H1 (cell line): ENCODE measurements at regions not wholly inside any gene's neighbourhood (a gene's known extent, or its start where the extent isn't known, plus 50 kb on each side); places are given as distances from the start of the nearest gene placed in this dataset.

Experiments
- CTCF ChIA-PET: fragments of 300-600 bp; sonication (Branson Sonifier 250); formaldehyde crosslinking; loops from one replicate; lab custom pipeline; 2021; ENCODE audit not compliant: partially characterized antibody; lab: Charles Lee
- POLR2A ChIA-PET: fragments of 300-600 bp; sonication (Branson Sonifier 250); formaldehyde crosslinking; loops from one replicate; lab custom pipeline; 2021; ENCODE audit warnings: inconsistent platforms; ENCODE audit not compliant: partially characterized antibody; lab: Charles Lee
- DNase-seq, 2 experiments: peaks; one replicate each; pipeline versions ENCODE4 v3.0.0 to v3.0.0-alpha.2; 2010 to 2022; ENCODE audit warnings: low spot score in 2 of 2, low read depth in 1 of 2, mixed read lengths in 1 of 2
- FAIRE-seq: peaks from 2 replicates; lab custom pipeline; 2011; peaks lifted over from hg19 to GRCh38; lab: Jason Lieb, UNC
- H2AFZ ChIP-seq: 2 replicates; pipeline ENCODE4 v1.8.1; 2012; ENCODE audit warnings: low read length, inconsistent platforms
- H2AK5ac ChIP-seq: 2 replicates; pipeline ENCODE4 v1.6.1; 2013; ENCODE audit warnings: low read depth, low read length
- H2BK120ac ChIP-seq: replicated peaks from 2 replicates; pipeline ENCODE3; 2013; ENCODE audit warnings: low read depth, low read length, inconsistent platforms
- H2BK12ac ChIP-seq: 2 replicates; pipeline ENCODE4 v1.6.1; 2013; ENCODE audit warnings: low read depth, low read length
- H2BK15ac ChIP-seq: 2 replicates; pipeline ENCODE4 v1.6.1; 2013; ENCODE audit warnings: low read length
- H2BK20ac ChIP-seq: 2 replicates; pipeline ENCODE4 v1.6.1; 2013; ENCODE audit warnings: low read length
- H2BK5ac ChIP-seq: 2 replicates; pipeline ENCODE4 v1.6.1; 2013; ENCODE audit warnings: low read depth, low read length
- H3K14ac ChIP-seq: 2 replicates; pipeline ENCODE4 v1.6.1; 2013; ENCODE audit warnings: inconsistent platforms; ENCODE audit not compliant: insufficient read length
- H3K18ac ChIP-seq: 2 replicates; pipeline ENCODE4 v1.6.1; 2013; ENCODE audit warnings: low read length; ENCODE audit errors: extremely low read depth
- H3K23ac ChIP-seq: 2 replicates; pipeline ENCODE4 v1.6.1; 2013; ENCODE audit warnings: inconsistent platforms; ENCODE audit not compliant: insufficient read length
- H3K23me2 ChIP-seq: 2 replicates; pipeline ENCODE4 v1.6.1; 2013; ENCODE audit warnings: low read depth, low read length
- H3K27ac ChIP-seq: 2 replicates; pipeline ENCODE4 v1.6.1; 2011; ENCODE audit warnings: low read depth, low read length, inconsistent platforms
- H3K27me3 ChIP-seq, 4 experiments: replicated peaks in 1 of 4; 1 replicate in 1 of 4; 2 replicates in 3 of 4; pipeline versions ENCODE4 v1.6.1 to v1.8.1; 2011 to 2013; ENCODE audit warnings: low read length in 3 of 4, mild to moderate bottlenecking in 3 of 4, inconsistent platforms in 2 of 4, mixed read lengths in 2 of 4, moderate library complexity in 1 of 4; ENCODE audit not compliant: control insufficient read depth in 3 of 4, insufficient read depth in 3 of 4; ENCODE audit errors: extremely low read depth in 1 of 4
- H3K36me3 ChIP-seq, 4 experiments: 2 replicates each; pipeline versions ENCODE4 v1.6.1 to v1.8.1; 2011 to 2013; ENCODE audit warnings: mild to moderate bottlenecking in 4 of 4, low read length in 3 of 4, moderate library complexity in 2 of 4, control low read depth in 1 of 4, inconsistent platforms in 1 of 4; ENCODE audit not compliant: insufficient read depth in 4 of 4, control insufficient read depth in 2 of 4
- H3K4ac ChIP-seq: replicated peaks from 2 replicates; pipeline ENCODE3; 2013; ENCODE audit warnings: low read length, low read depth, mixed read lengths, inconsistent platforms; ENCODE audit not compliant: insufficient read length
- H3K4me1 ChIP-seq, 4 experiments: replicated peaks in 1 of 4; 1 replicate in 1 of 4; 2 replicates in 3 of 4; pipeline versions ENCODE4 v1.6.1 to v1.8.1; 2011 to 2013; ENCODE audit warnings: low read length in 3 of 4, inconsistent platforms in 2 of 4, mixed read lengths in 1 of 4; ENCODE audit not compliant: insufficient read depth in 4 of 4, control insufficient read depth in 3 of 4
- H3K4me2 ChIP-seq, 2 experiments: 2 replicates each; pipeline versions ENCODE4 v1.6.1 to v1.8.1; 2011 to 2013; ENCODE audit warnings: low read depth in 2 of 2, low read length in 2 of 2, control low read depth in 1 of 2, inconsistent platforms in 1 of 2, mild to moderate bottlenecking in 1 of 2; ENCODE audit not compliant: insufficient read depth in 1 of 2
- H3K4me3 ChIP-seq, 4 experiments: fragments of 200-600, 300-600 bp in 1 of 4; sonication (generic), shearing (Covaris generic), sonication (Bioruptor Twin) in 1 of 4; 2 replicates each; pipeline versions ENCODE4 v1.5.1 to v1.8.1; 2011 to 2016; ENCODE audit warnings: low read length in 4 of 4, low read depth in 3 of 4, control low read depth in 2 of 4, inconsistent platforms in 2 of 4, mild to moderate bottlenecking in 2 of 4, mixed read lengths in 1 of 4, moderate library complexity in 1 of 4; ENCODE audit not compliant: insufficient read depth in 2 of 4; ENCODE audit errors: extremely low read depth in 1 of 4
- H3K56ac ChIP-seq: replicated peaks from 2 replicates; pipeline ENCODE3; 2013; ENCODE audit warnings: low read depth, mild to moderate bottlenecking, mixed read lengths, low read length, inconsistent platforms; ENCODE audit not compliant: insufficient read length
- H3K79me1 ChIP-seq: 2 replicates; pipeline ENCODE4 v1.6.1; 2013; ENCODE audit warnings: low read depth, low read length, control low read depth
- H3K79me2 ChIP-seq, 2 experiments: 2 replicates each; pipeline versions ENCODE4 v1.6.1 to v1.8.1; 2012 to 2013; ENCODE audit warnings: low read length in 2 of 2, mild to moderate bottlenecking in 2 of 2, inconsistent platforms in 1 of 2; ENCODE audit not compliant: insufficient read depth in 2 of 2, control insufficient read depth in 1 of 2
- H3K9ac ChIP-seq, 4 experiments: replicated peaks in 1 of 4; 1 replicate in 1 of 4; 2 replicates in 3 of 4; pipeline versions ENCODE4 v1.6.1 to v1.8.1; 2011 to 2013; ENCODE audit warnings: low read depth in 3 of 4, low read length in 3 of 4, control low read depth in 2 of 4, mild to moderate bottlenecking in 2 of 4, moderate library complexity in 2 of 4, inconsistent platforms in 1 of 4; ENCODE audit errors: extremely low read depth in 1 of 4
- H3K9me3 ChIP-seq, 2 experiments: 2 replicates each; pipeline versions ENCODE4 v1.6.1 to v1.8.1; 2012 to 2013; ENCODE audit warnings: mild to moderate bottlenecking in 2 of 2, moderate library complexity in 2 of 2, control low read depth in 1 of 2, inconsistent platforms in 1 of 2, low read depth in 1 of 2, low read length in 1 of 2, mixed read lengths in 1 of 2; ENCODE audit not compliant: insufficient read depth in 2 of 2
- H4K20me1 ChIP-seq, 2 experiments: replicated peaks in 1 of 2; 2 replicates each; pipeline versions ENCODE3 to v1.8.1; 2011 to 2013; ENCODE audit warnings: inconsistent platforms in 2 of 2, low read length in 2 of 2, mild to moderate bottlenecking in 1 of 2; ENCODE audit not compliant: insufficient read depth in 2 of 2, control insufficient read depth in 1 of 2
- H4K5ac ChIP-seq: 2 replicates; pipeline ENCODE4 v1.6.1; 2013; ENCODE audit warnings: low read length, low read depth, mixed read lengths, inconsistent platforms; ENCODE audit not compliant: insufficient read length
- H4K8ac ChIP-seq: 2 replicates; pipeline ENCODE4 v1.8.0; 2013; ENCODE audit warnings: mild to moderate bottlenecking, moderate library complexity, low read length, inconsistent platforms; ENCODE audit not compliant: insufficient read depth; ENCODE audit errors: extremely low read depth
- H4K91ac ChIP-seq: replicated peaks from 2 replicates; pipeline ENCODE3; 2013; ENCODE audit warnings: low read length, mixed read lengths, inconsistent platforms; ENCODE audit not compliant: insufficient read length
- E2F6 ChIP-seq: IDR thresholded peaks from 2 replicates; pipeline ENCODE4 v1.6.1; 2012; ENCODE audit warnings: inconsistent platforms
- GABPA ChIP-seq: IDR thresholded peaks from 2 replicates; pipeline ENCODE4 v1.6.1; 2011; ENCODE audit warnings: mild to moderate bottlenecking, low read length, moderate library complexity, borderline replicate concordance; ENCODE audit not compliant: insufficient read depth
- POU5F1 ChIP-seq: IDR thresholded peaks from 2 replicates; pipeline ENCODE4 v1.6.1; 2011; ENCODE audit warnings: low read depth, mild to moderate bottlenecking, low read length, moderate library complexity
- SUZ12 ChIP-seq: fragments of 200-600 bp; sonication (generic); IDR thresholded peaks from 2 replicates; pipeline ENCODE4 v1.6.1; 2012; ENCODE audit warnings: mild to moderate bottlenecking, inconsistent platforms, low read length, moderate library complexity, mixed read lengths
- TAF1 ChIP-seq: IDR thresholded peaks from 2 replicates; pipeline ENCODE4 v1.6.1; 2011; ENCODE audit warnings: mild to moderate bottlenecking, low read depth, low read length
- WGBS, 2 experiments: shearing (Covaris generic) in 1 of 2; methylation state at CpG; one replicate each; pipeline versions ENCODE4 v1.1.6 to v1.1.7; 2013 to 2015; ENCODE audit warnings: low lambda C conversion rate in 2 of 2, mixed read lengths in 2 of 2, inconsistent platforms in 1 of 2, low coverage in 1 of 2, missing lambda C conversion rate in 1 of 2; ENCODE audit not compliant: insufficient replicate concordance in 2 of 2, insufficient coverage in 1 of 2, insufficient read length in 1 of 2; ENCODE audit errors: extremely low coverage in 1 of 2, missing lambda C conversion rate in 1 of 2; 5-methylcytosine and 5-hydroxymethylcytosine counted together

- no peak overlapping the region for H2AFZ ChIP-seq
- H2AK5ac ChIP-seq, result no peak overlapping the region
- H3K79me2 ChIP-seq, result no peaks in the 10 kb centered on the region
- no peak overlapping the region for H3K23ac ChIP-seq
- WGBS, 2 experiments, result 75% methylated on average over 1 of the region's 1 CpG; no CpG with 5 or more reads in 1 of the 2 experiments
- H3K36me3 ChIP-seq, result no peaks in the 10 kb centered on the region
- H3K4me2 ChIP-seq, result no peak overlapping the region
- no peak overlapping the region for H3K9ac ChIP-seq
- H3K27ac ChIP-seq, result no peak overlapping the region
- no peak overlapping the region for H4K5ac ChIP-seq
- H3K4ac ChIP-seq, result no peak overlapping the region
- no peaks in the 10 kb centered on the region for H3K27me3 ChIP-seq
- H3K56ac ChIP-seq, result no peak overlapping the region
- no peak overlapping the region for H3K4me3 ChIP-seq
- FAIRE-seq (no peak), DNase-seq (no peak)
- no peak overlapping the region for H4K91ac ChIP-seq
- H4K8ac ChIP-seq, result no peak overlapping the region
- ChIA-PET POLR2A (no interaction called here), CTCF (no interaction called here)
- no peak overlapping the region for H3K14ac ChIP-seq
- no peak overlapping the region for H2BK12ac ChIP-seq
- H2BK20ac ChIP-seq, result no peak overlapping the region
- no peaks in the 10 kb centered on the region for H3K79me1 ChIP-seq
- no peak overlapping the region for H2BK5ac ChIP-seq
- no peak overlapping the region for H2BK15ac ChIP-seq
- no peak overlapping the region for H2BK120ac ChIP-seq
- H3K18ac ChIP-seq, result no peak overlapping the region
- no peaks in the 10 kb centered on the region for H4K20me1 ChIP-seq
- no peaks in the 10 kb centered on the region for H3K9me3 ChIP-seq
- no peaks in the 10 kb centered on the region for H3K4me1 ChIP-seq
- TF ChIP-seq POU5F1 (no peak), E2F6 (no peak), GABPA (no peak), TAF1 (no peak), SUZ12 (no peak)
- H3K23me2 ChIP-seq, result no peaks in the 10 kb centered on the region
Observed at GRCh38 chr6:117028256-117028655, 151.2 kb downstream of the RFX6 start.
